ENCODE measurements at regions not wholly inside any gene's neighbourhood (a gene's known extent, or its start where the extent isn't known, plus 50 kb on each side); places are given as distances from the start of the nearest gene placed in this dataset.

DNA sequence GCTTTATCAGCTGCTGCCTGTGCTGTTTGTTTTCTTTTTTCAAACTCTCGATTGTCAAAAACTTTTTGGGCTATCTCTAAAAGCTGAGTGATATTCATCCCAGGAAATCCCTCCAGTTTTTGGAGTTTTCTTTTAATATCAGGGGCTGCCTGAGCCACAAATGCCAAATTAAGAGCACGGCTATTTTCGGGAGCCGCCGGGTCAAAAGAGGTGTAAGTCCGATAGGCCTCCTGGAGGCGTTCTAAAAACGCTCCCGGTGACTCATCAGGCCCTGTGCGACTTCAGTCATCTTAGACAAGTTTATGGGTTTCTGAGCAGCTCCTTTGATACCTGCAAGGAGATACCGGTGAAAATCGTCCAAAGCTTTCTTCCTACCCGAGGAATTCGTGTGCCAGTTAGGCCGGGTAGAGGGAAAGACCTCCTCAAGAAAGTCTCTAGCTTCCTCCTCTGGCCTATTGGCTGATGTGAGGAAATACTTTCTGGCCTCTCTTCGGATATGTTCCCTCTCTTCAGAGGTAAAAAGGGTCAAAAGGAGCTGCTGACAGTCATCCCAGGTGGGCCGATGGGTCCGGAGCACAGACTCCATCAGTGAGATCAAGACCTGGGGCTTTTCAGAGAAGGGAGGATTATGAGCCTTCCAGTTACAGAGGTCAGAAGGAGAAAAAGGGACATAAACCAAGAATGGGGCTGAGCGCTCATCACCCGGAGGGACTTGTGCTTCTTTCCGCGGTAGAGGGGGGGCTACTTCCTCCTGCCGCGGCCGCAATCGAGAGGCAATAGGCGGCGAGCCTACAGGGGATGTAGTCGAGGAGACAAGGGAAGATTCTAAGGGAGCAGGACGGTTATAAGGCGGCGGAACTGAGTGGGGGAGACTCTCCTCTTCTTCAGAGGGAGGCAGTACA is 151.1 kb downstream of the TRIM27 start:
- no peak for DNase-seq (ENCODE audit: low spot score)
- TF ChIP-seq, protein P1, sequence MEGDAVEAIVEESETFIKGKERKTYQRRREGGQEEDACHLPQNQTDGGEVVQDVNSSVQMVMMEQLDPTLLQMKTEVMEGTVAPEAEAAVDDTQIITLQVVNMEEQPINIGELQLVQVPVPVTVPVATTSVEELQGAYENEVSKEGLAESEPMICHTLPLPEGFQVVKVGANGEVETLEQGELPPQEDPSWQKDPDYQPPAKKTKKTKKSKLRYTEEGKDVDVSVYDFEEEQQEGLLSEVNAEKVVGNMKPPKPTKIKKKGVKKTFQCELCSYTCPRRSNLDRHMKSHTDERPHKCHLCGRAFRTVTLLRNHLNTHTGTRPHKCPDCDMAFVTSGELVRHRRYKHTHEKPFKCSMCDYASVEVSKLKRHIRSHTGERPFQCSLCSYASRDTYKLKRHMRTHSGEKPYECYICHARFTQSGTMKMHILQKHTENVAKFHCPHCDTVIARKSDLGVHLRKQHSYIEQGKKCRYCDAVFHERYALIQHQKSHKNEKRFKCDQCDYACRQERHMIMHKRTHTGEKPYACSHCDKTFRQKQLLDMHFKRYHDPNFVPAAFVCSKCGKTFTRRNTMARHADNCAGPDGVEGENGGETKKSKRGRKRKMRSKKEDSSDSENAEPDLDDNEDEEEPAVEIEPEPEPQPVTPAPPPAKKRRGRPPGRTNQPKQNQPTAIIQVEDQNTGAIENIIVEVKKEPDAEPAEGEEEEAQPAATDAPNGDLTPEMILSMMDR (IDR thresholded peaks at IDR 0.05) = no peak
- no peak for ATAC-seq (ENCODE audit: low FRiP score)

DNA sequence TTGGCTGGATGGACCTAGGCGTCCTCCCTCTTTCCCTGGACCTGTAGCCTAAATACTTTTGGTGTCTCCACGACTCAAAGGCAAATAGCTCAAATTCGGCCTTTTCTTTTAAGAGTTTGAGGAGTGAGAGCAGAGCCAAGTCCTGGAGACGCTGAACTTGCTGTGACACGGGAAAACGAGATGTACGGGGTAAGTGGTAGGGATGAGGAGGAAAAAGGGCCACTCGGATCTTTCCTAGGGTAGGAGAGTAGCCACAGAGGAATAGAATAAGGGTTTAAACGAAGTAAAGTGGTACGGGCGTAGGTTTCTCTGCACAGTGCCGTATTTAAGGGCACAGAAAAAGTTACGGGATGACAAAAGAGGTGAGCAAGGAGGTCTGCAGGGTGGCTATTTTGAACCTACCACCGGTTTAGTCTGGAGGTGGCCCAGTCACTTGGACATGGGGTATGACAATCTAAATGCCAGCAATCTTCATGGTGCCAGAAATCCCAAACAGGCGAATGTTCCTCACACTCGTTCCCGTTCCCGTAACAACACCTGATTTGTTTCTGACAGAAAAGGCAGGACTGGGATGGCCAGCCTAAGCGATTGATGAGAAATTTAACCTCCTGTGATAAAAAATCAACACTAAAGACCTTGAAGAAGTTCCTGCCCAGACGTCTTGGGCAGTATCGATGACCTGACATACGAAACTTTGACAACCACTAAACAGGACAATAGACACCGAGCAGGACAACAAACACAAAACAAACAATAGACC is 149.3 kb downstream of the TRIM27 start:
- DNase-seq (ENCODE audit: low spot score) (no peak), ATAC-seq (ENCODE audit: low FRiP score) (no peak)
- TF ChIP-seq, protein P1 (IDR thresholded peaks at IDR 0.05) = no peak

DNA sequence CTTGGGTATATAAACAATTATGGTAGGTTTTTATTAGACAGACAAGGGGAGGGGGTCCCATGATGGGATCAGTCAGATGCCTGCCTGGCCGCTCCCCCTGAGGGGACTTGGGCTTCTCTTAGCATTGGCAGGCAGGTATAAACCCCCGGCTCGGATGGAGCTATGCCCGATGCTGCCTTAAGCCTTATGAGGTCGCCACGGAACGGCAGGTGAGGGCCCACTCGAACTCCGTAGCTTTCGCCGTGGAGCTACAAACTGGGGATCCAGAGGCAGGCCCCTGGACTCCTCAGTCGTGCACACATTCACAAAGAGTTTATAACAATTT is 148.8 kb downstream of the TRIM27 start:
- TF ChIP-seq, protein P1 (IDR thresholded peaks at IDR 0.05) = no peak
- ATAC-seq (ENCODE audit: low FRiP score) (no peak), DNase-seq (ENCODE audit: low spot score) (no peak)

DNA sequence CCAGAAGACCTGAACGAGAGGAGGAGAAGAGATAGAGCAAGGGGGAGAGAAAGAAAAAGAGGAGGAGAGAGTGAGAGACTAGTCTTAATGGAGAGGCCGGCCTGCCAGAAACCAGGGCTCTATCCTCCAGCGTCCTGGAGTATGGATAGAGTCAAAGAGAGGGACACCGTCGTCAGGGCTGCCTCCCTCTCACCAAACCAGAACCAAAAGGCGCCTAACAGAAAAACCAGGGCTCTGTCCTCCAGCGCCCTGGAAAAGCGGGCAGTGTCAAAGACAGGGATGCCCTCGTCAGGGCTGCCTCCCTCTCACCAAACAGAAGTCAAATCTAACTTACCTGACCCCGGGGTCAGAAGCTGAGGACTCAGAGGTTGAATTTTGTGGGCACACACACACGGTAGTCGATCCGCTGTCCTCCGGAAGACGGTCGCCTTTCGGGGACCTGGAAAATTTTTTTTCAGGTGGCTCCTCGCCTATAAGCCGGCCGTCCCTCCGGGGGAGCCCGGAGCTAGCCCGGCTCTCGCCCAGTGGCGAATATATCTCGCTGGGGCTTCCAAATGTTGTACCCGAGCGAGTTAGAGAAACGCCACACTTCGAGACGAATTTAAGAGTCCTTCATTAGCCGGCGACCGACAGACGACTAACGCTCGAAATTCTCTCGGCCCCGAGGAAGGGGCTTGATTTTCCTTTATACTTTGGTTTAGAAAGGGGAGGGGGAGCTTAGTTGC is 148.2 kb downstream of the TRIM27 start:
- DNase-seq (ENCODE audit: low spot score) (no peak), ATAC-seq (ENCODE audit: low FRiP score) (no peak)
- TF ChIP-seq, protein P1 (IDR thresholded peaks at IDR 0.05) = no peak

DNA sequence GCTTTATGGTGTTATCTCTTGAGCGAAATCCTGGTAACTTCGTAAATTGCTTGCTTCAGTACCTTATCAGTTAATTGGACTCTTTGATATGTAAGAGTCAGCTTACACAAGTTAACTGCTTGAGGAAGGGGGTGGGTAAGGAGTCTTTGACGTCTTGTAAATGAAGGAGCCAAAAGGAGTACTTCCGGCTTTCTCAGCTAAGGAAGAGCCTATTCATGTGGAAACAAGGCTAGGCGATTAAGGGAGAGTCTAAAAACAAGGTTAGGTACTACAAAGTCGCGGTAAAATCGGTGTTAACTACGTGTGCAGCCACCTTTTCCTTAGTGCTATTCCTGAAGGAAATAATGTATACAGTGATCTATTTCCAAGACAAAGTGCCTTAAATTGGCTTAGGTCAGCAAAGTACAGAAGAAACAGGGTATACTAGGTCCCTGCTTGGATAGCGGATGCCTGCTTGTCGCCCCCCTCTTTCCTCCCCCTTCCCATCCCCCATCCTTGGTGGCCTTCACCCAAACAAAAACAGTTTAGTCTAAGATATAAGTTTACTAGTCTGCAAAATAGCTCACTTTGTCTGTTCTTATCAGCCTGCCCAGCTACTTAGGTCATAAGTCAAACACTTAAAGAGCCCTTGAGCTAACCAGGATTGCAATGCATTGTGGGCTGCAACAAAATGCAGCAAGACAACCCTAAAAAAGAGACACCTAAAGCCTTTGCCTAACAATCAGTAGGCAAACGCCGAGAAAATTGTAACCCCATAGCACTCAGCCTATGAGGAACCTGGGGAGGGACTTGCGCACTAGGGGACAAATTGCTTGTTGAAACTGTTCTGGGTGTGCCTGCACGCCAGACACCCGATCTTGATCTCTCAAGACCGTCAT is 147.3 kb downstream of the TRIM27 start:
- ATAC-seq (ENCODE audit: low FRiP score) = no peak

DNA sequence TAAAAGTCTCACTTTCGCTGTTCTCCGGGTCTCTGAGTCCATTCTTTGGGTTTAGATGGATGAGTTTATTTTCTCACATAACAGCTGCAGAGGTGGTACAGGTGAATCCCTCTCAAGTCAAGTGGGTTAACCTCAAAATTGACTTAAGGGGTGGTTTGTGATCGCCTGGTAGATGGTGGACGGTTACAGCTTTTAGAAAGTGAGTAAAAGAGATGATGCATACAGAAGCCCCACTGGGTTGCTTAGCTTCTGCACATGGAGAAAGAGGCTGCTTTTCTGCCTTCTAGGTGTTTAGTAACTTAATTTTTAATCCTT is 146.7 kb downstream of the TRIM27 start:
- ATAC-seq (ENCODE audit: low FRiP score) = no peak
- TF ChIP-seq, protein P1 (IDR thresholded peaks at IDR 0.05) = no peak
- no peak for DNase-seq (ENCODE audit: low spot score)

More for the DNA sequence above, 147.3 kb downstream of the TRIM27 start:
- no peak for DNase-seq (ENCODE audit: low spot score)
- TF ChIP-seq, protein P1 (IDR thresholded peaks at IDR 0.05) = no peak
